ENCODE measurements at regions not wholly inside any gene's neighbourhood (a gene's known extent, or its start where the extent isn't known, plus 50 kb on each side); places are given as distances from the start of the nearest gene placed in this dataset.

- no peak for TF ChIP-seq EZH2phosphoT487 (conservative IDR thresholded peaks at IDR 0.05; ENCODE audit: low read length)
- no peak for TF ChIP-seq CTCF (IDR thresholded peaks at IDR 0.05; ENCODE audit: insufficient read depth, low read length, poor library complexity, severe bottlenecking)
These were observed 83.6 kb upstream of the SLC25A36 start for GRCh38 chr3:140857993-140858392.

Measured in SU-DHL-6 (cell line).